NOMO-1 treated with DMSO at 0.1 percent for 48 hours (cell line): ENCODE measurements at regions not wholly inside any gene's neighbourhood (a gene's known extent, or its start where the extent isn't known, plus 50 kb on each side); places are given as distances from the start of the nearest gene placed in this dataset.

Experiments used
- DNase-seq: peaks from one replicate; lab custom pipeline; 2025; ENCODE audit not compliant: unreplicated experiment; lab: John Stamatoyannopoulos, UW

DNA sequence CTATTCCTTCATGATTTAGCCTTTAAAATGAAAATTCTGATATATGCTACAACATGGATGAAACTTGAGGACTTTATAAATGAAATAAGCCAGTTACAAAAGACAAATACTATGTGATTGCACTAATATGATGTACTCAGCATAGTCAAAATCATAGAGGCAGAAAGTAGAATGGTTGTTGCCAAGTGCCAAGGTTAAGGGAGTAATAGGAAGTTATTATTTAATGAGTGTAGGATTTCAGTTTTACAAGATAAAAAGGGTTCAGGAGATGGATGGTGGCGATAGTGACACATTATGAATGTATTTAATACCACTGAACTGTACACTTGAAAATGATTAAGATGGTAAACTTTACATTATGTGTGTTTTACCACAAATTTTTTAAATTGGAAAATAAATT is 73.1 kb upstream of the FMN2 start:
- no peak for DNase-seq

DNA sequence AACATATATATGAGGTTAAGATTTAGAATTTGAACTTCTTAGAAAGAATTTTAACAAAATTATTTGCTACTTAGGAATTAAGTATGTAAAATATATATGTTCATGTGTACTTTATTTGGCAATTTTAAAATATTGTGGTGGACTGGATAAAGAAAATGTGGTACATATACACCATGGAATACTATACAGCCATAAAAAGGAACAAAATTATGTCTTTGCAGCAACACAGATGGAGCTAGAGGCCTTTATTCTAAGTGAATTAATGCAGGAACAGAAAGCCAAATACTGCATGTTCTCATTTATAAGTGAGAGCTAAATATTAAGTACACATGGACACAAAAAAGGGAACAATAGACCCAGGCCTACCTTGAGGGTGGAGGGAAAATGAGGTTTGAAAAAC is 72.2 kb upstream of the FMN2 start:
- no peak for DNase-seq

DNA sequence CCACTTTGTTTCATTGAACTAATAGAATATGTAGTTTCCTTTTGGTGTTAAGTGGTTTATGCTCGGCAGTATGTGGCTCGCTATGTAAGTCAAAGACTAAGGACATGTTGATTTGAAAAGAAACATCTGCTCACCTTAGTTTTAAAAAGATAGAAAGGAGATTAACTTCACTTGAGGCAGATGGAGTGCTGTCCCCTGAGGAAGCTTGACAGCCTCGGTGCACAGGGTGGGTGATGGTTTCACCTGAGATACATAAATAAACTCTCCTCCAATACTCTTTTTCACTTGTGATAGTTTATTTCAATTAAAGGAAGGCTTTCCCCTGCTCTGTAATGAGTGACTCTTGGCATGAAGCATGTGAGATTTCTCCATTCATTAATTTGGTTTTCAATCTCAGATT is 70.8 kb upstream of the FMN2 start:
- no peak for DNase-seq

DNA sequence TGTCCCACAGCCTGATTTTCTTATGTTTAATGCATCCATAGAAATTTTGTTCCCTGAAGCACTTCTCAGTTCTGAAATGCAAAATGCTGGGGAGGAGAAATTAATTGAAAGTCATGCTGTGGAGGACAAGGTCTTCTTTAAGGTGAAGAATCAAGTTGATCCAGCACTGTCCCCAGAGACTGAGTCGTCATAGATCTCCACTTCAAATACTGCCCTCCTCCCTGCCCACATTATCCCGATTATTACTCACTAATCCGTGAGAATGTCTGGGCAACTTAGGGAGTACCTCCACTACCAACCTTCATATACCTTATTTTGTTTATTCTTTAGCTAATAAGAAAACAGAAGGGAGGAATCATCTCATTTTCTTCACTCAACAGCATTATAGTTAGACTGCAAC is 70.0 kb upstream of the FMN2 start:
- DNase-seq, result no peak

DNA sequence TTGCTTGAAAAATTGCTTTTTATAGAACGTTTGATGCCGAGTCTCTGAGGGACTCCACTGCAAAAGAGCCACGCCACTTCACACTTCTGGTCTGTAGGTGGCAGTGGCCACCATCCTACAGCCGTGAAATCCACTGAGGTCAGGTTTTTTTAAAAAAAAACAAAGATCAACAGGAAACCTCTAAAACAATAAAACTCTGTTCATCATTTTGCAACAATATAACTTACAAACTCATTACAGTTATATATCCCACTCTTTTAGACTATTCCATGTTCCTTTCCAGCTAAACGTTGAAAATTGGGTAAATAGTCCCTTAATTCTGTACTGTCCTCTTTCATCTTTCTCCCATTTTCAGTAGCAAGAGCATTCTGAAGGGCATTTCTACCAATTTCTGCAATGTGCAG is 64.6 kb upstream of the FMN2 start:
- peak; percentile 0 for DNase-seq

DNA sequence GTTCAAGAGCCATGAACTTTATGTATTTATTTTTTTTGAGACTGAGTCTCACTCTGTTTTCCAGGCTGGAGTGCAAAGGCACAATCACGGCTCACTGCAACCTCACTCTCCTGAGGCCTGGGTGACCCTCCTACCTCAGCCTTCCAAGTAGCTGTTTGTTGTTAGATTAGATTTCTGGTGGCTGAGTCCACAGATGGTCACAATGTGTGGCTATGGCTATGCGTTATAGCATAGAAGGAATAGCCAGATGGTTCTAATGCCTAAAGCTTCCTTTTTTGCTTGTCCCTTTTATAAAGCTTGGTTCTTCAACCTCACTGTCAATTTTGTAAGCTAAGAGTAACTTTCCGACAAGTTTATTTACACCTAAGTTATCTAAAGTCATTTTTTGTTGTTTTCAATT is 62.3 kb upstream of the FMN2 start:
- DNase-seq, result no peak

DNA sequence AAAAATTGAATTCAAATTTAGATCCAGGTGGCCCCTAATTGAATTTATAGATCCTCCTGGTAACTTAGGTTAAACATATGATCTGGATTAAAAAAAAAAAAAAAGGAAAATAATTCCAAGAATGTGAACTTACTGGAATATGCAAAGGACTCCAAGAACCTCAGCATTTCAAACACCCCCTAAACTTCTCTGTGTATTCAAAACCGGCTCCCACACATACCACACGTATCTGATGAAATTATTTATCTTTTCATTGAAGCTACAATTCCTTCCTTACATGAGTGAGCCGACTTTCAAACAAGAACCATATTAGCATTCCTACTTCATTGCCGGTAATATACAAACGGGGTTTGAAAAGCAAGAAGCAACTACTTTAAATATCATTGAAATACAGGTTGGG is 61.4 kb upstream of the FMN2 start:
- no peak for DNase-seq

DNA sequence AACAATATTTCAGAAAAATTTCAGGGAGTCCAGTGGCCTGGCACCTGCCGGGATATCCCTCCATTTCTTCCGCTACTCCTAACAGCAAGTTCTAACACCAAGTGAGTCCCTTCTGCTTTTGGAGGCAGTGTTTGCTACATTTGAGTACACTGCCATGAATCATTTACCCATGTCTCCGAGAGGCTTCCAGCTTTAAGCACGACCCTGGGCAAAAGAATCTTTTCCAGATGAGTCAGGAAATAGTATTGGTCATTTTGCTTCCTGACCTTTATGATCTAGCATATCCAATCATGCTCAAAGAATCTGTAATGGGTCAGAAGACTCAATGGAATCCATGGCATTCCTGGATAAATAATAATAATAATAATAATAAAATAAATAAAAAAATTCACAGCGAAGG is 60.7 kb upstream of the FMN2 start:
- DNase-seq, result no peak

DNA sequence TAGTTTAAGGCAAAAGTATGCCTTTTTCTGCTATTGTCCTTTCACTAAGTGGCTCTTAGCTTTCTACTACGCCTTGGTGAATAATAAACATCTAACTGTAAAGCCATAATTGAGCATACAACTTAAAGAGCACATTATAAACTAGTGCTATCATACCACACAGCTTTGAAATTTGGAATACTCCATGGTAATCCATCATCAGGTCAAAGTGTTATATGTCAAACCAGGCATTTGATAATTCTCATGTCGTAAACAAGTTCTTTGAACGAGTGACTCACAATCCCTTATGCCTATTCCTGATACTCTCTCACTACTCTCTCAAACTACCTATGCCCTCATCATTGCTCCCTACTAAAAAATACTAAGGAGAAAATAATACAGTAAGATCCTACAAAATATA is 60.3 kb upstream of the FMN2 start:
- DNase-seq, result no peak

DNA sequence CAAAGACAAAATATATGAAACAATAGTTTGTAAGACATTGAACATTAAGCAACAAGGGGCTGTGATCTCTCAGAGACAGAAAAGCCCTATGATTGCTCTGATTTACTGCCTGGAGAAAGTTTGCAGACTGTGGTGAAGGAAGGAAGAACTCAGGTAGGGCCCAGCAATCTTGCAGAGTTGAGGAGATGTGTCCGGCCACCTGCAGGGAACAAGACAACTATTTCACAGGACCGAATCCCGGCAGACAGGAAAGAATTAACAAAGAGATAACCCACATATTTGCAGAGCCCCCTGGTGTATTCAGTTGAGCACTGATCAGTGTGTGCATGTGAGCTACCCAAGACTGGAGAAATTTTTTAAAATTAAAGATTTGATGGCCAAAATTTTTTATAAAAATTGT is 58.3 kb upstream of the FMN2 start:
- DNase-seq, result no peak

DNA sequence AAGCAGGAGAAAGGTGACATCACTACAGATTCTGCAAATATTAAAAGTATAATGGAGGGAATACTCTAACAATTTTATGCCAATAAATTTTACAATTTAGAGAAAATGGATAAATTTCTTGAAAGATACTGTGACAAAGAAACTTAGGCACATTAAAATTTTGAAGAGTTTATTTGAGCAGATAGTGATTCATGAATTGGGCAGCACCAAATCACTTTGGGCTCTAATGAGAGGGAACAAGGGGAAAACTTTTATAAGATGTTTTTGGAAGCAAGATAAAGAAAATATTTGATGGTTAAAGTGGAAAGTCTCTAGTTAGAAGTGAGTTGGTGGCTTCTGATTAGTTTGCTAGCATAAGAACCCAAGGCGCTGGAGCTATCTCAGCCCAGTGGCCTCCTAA is 55.2 kb upstream of the FMN2 start:
- DNase-seq, result no peak
